GM23338 (cell line): ENCODE measurements at regions not wholly inside any gene's neighbourhood (a gene's known extent, or its start where the extent isn't known, plus 50 kb on each side); places are given as distances from the start of the nearest gene placed in this dataset.

Source experiments
- ATAC-seq: fragments of 200-7000 bp; cut with Tn5 transposase; 3 replicates; pipeline ENCODE4 v1.9.1; 2020
- DNase-seq: peaks from one replicate; pipeline ENCODE4 v3.0.0-alpha.2; 2015; ENCODE audit warnings: low spot score
- H2AFZ ChIP-seq: fragments of 200-600 bp; sonication (generic); 2 replicates; pipeline ENCODE4 v1.8.0; 2016; ENCODE audit warnings: antibody characterized with exemption, mild to moderate bottlenecking, moderate library complexity
- H3F3A ChIP-seq: fragments of 200-600 bp; sonication (generic); replicated peaks from 2 replicates; pipeline ENCODE4 v1.8.0; 2017; ENCODE audit warnings: antibody characterized with exemption, mixed run types, low read depth
- H3K27ac ChIP-seq: fragments of 200-600 bp; sonication (generic); 2 replicates; pipeline ENCODE4 v1.6.1; 2016; ENCODE audit warnings: low read depth
- H3K27me3 ChIP-seq: fragments of 200-600 bp; sonication (generic); 2 replicates; pipeline ENCODE4 v1.8.0; 2016; ENCODE audit warnings: mild to moderate bottlenecking, mixed run types, moderate library complexity; ENCODE audit not compliant: insufficient read depth
- H3K36me3 ChIP-seq: fragments of 200-600 bp; sonication (generic); 2 replicates; pipeline ENCODE4 v1.8.0; 2016; ENCODE audit warnings: mild to moderate bottlenecking; ENCODE audit not compliant: insufficient read depth
- H3K4me1 ChIP-seq: fragments of 200-600 bp; sonication (generic); 2 replicates; pipeline ENCODE4 v1.8.0; 2016; ENCODE audit warnings: mild to moderate bottlenecking, moderate library complexity; ENCODE audit not compliant: insufficient read depth
- H3K4me2 ChIP-seq: fragments of 200-600 bp; sonication (generic); 2 replicates; pipeline ENCODE4 v1.7.1; 2017; ENCODE audit warnings: mixed run types
- H3K4me3 ChIP-seq: fragments of 200-600 bp; sonication (generic); 2 replicates; pipeline ENCODE4 v1.6.1; 2016; ENCODE audit warnings: mixed run types
- H3K79me2 ChIP-seq: fragments of 200-600 bp; sonication (generic); replicated peaks from 2 replicates; pipeline ENCODE4 v1.8.0; 2017; ENCODE audit warnings: mild to moderate bottlenecking; ENCODE audit not compliant: insufficient read depth
- H3K9me2 ChIP-seq: fragments of 200-600 bp; sonication (generic); 2 replicates; pipeline ENCODE4 v1.8.0; 2017; ENCODE audit not compliant: insufficient read depth
- H4K20me1 ChIP-seq: fragments of 200-600 bp; sonication (generic); replicated peaks from 2 replicates; pipeline ENCODE4 v1.8.0; 2017; ENCODE audit warnings: mild to moderate bottlenecking; ENCODE audit not compliant: insufficient read depth
- H3K27ac Mint-ChIP-seq: 2 replicates; pipeline ENCODE4 v1.8.0; 2020; ENCODE audit warnings: inconsistent platforms, mild to moderate bottlenecking, moderate library complexity, mixed read lengths
- H3K27me3 Mint-ChIP-seq: 3 replicates; pipeline ENCODE4 v1.8.0; 2022; ENCODE audit warnings: low read depth, mild to moderate bottlenecking, moderate library complexity, mixed read lengths, inconsistent platforms; ENCODE audit not compliant: insufficient read depth, poor library complexity
- H3K36me3 Mint-ChIP-seq: 3 replicates; pipeline ENCODE4 v1.8.0; 2021; ENCODE audit warnings: low read depth, mild to moderate bottlenecking, inconsistent platforms, moderate library complexity, mixed read lengths
- H3K4me1 Mint-ChIP-seq: 3 replicates; pipeline ENCODE4 v1.8.0; 2020; ENCODE audit warnings: mild to moderate bottlenecking, inconsistent platforms, mixed read lengths
- H3K4me3 Mint-ChIP-seq: 3 replicates; pipeline ENCODE4 v1.8.0; 2021; ENCODE audit warnings: moderate library complexity, mild to moderate bottlenecking, inconsistent platforms, mixed read lengths
- H3K9me3 Mint-ChIP-seq: 3 replicates; pipeline ENCODE4 v1.8.0; 2020; ENCODE audit warnings: moderate library complexity, mild to moderate bottlenecking, inconsistent platforms, mixed read lengths
- CREB1 ChIP-seq: fragments of 250-450 bp; sonication (Bioruptor Pico); IDR thresholded peaks from 2 replicates; pipeline ENCODE4 v1.5.0; 2020; ENCODE audit warnings: low read depth, mild to moderate bottlenecking, moderate library complexity
- CTCF ChIP-seq, 2 experiments: fragments of 200-600 bp in 1 of 2; sonication (generic) in 1 of 2; conservative IDR thresholded peaks; 2 replicates each; pipeline versions ENCODE4 v1.5.1 to v1.6.1; 2016 to 2017; ENCODE audit warnings: antibody characterized with exemption in 2 of 2, low read depth in 2 of 2, mild to moderate bottlenecking in 2 of 2, moderate library complexity in 1 of 2
- ETS1 ChIP-seq: IDR thresholded peaks from 2 replicates; pipeline ENCODE4 v1.6.1; 2016; ENCODE audit warnings: antibody characterized with exemption
- EZH2 ChIP-seq: fragments of 200-600 bp; sonication (generic); IDR thresholded peaks from one replicate; pipeline ENCODE4 v1.8.0; 2017; ENCODE audit warnings: antibody characterized with exemption, mild to moderate bottlenecking, low read depth; ENCODE audit not compliant: unreplicated experiment
- POLR2AphosphoS5 ChIP-seq: IDR thresholded peaks from 2 replicates; pipeline ENCODE4 v1.6.1; 2016; ENCODE audit warnings: antibody characterized with exemption, low read depth
- REST ChIP-seq: IDR thresholded peaks from one replicate; pipeline ENCODE4 v1.6.1; 2018; ENCODE audit warnings: antibody characterized with exemption; ENCODE audit not compliant: unreplicated experiment
- STAT1 ChIP-seq: IDR thresholded peaks from one replicate; pipeline ENCODE4 v1.6.1; 2016; ENCODE audit warnings: antibody characterized with exemption; ENCODE audit not compliant: unreplicated experiment
- ZNF331 ChIP-seq: fragments of 250-450 bp; sonication (Bioruptor Pico); IDR thresholded peaks from 2 replicates; pipeline ENCODE4 v1.5.0; 2020; ENCODE audit warnings: low read depth, mild to moderate bottlenecking, moderate library complexity

- TF ChIP-seq ZNF331 (CRISPR knock-in tag) = no peak
- TF ChIP-seq POLR2AphosphoS5 = no peak
- TF ChIP-seq CREB1 = no peak
- no peak for TF ChIP-seq EZH2
- no peak for TF ChIP-seq ETS1
- TF ChIP-seq REST = no peak
- no peak for TF ChIP-seq STAT1
Observed at GRCh38 chr6:9252799-9253198, 817.5 kb upstream of the SLC35B3 start (continued).

- H3K9me3 Mint-ChIP-seq = no peaks in the 10 kb centered on the region
- DNase-seq (peak; percentile 87), ATAC-seq (peak; percentile 93)
- H4K20me1 ChIP-seq = no peaks in the 10 kb centered on the region
- H2AFZ ChIP-seq = no peak overlapping the region
- no peaks in the 10 kb centered on the region for H3K9me2 ChIP-seq
- H3K27ac Mint-ChIP-seq = no peak overlapping the region
- no peaks in the 10 kb centered on the region for H3K27me3 Mint-ChIP-seq
- H3K36me3 Mint-ChIP-seq = no peaks in the 10 kb centered on the region
- TF ChIP-seq STAT1 = no peak
- TF ChIP-seq CTCF (conservative IDR thresholded peaks at IDR 0.05; ENCODE audit: low read depth in 2 of 2) = peak; percentile 85 to 96
- H3K79me2 ChIP-seq = no peaks in the 10 kb centered on the region
- no peak overlapping the region for H3K4me3 ChIP-seq
- no peaks in the 10 kb centered on the region for H3K36me3 ChIP-seq
- H3K27ac ChIP-seq = no peak overlapping the region
- no peak overlapping the region for H3K4me3 Mint-ChIP-seq
- no peak overlapping the region for H3K4me2 ChIP-seq
- H3F3A ChIP-seq = no peaks in the 10 kb centered on the region
- no peaks in the 10 kb centered on the region for H3K27me3 ChIP-seq
- peaks cover 3% of the 10 kb centered on the region; the same call in 1 of the 3 replicates for H3K4me1 Mint-ChIP-seq
- no peaks in the 10 kb centered on the region for H3K4me1 ChIP-seq
Observed at GRCh38 chr6:9250852-9251251, 815.5 kb upstream of the SLC35B3 start.
